ENCODE measurements at regions not wholly inside any gene's neighbourhood (a gene's known extent, or its start where the extent isn't known, plus 50 kb on each side); places are given as distances from the start of the nearest gene placed in this dataset.

DNA sequence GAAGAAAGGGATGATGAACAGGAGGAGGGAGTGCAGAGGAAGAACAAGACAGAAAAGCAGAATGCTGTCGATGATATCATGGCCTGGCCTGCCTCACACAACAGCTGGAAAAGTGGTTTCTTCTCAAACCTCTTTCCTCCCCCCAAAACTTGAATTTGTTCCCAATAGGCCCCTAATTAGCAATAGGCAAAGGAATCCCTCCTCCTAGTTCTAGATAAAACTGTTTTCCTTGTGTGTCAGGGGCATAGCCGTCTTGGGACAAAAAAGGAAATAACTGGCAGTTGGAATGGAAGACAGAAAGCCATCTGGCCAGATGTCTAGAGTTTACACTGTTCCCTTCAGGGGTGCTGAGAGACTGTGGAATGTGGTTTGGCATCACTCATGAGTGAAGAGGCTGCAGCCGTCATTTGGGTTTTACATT, 177.8 kb upstream of the C1QTNF7 start:
- Histone ChIP-seq H3K27me3 (replicated peaks; ENCODE audit: control insufficient read depth, insufficient read depth, low read length) (no peaks in the 10 kb centered on the region), H3K36me3 (ENCODE audit: control insufficient read depth, insufficient read depth, low read length) (no peaks in the 10 kb centered on the region), H3K4me3 (replicated peaks; ENCODE audit: low read depth, low read length) (no peak overlapping the region)
- TF ChIP-seq, protein P1, sequence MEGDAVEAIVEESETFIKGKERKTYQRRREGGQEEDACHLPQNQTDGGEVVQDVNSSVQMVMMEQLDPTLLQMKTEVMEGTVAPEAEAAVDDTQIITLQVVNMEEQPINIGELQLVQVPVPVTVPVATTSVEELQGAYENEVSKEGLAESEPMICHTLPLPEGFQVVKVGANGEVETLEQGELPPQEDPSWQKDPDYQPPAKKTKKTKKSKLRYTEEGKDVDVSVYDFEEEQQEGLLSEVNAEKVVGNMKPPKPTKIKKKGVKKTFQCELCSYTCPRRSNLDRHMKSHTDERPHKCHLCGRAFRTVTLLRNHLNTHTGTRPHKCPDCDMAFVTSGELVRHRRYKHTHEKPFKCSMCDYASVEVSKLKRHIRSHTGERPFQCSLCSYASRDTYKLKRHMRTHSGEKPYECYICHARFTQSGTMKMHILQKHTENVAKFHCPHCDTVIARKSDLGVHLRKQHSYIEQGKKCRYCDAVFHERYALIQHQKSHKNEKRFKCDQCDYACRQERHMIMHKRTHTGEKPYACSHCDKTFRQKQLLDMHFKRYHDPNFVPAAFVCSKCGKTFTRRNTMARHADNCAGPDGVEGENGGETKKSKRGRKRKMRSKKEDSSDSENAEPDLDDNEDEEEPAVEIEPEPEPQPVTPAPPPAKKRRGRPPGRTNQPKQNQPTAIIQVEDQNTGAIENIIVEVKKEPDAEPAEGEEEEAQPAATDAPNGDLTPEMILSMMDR (IDR thresholded peaks at IDR 0.05; ENCODE audit: insufficient read depth, low read length, poor library complexity, severe bottlenecking): no peak
- no peak for DNase-seq (ENCODE audit: extremely low read depth, insufficient read length)

GRCh38 chr4:15253349-15253748, 174.5 kb upstream of the C1QTNF7 start:
- Histone ChIP-seq H3K36me3 (ENCODE audit: control insufficient read depth, insufficient read depth, low read length) (no peaks in the 10 kb centered on the region), H3K4me3 (replicated peaks; ENCODE audit: low read depth, low read length) (no peak overlapping the region), H3K27me3 (replicated peaks; ENCODE audit: control insufficient read depth, insufficient read depth, low read length) (no peaks in the 10 kb centered on the region)
- no peak for DNase-seq (ENCODE audit: extremely low read depth, insufficient read length)
- TF ChIP-seq, protein P1 (IDR thresholded peaks at IDR 0.05; ENCODE audit: insufficient read depth, low read length, poor library complexity, severe bottlenecking): no peak

GRCh38 chr4:15254236-15254880, 173.5 kb upstream of the C1QTNF7 start:
- TF ChIP-seq, protein P1 (IDR thresholded peaks at IDR 0.05; ENCODE audit: insufficient read depth, low read length, poor library complexity, severe bottlenecking): no peak
- no peaks in the 10 kb centered on the region for H3K27me3 ChIP-seq (replicated peaks; ENCODE audit: control insufficient read depth, insufficient read depth, low read length)
- DNase-seq (ENCODE audit: extremely low read depth, insufficient read length): no peak
- no peak overlapping the region for H3K4me3 ChIP-seq (replicated peaks; ENCODE audit: low read depth, low read length)
- no peaks in the 10 kb centered on the region for H3K36me3 ChIP-seq (ENCODE audit: control insufficient read depth, insufficient read depth, low read length)

GRCh38 chr4:15255537-15255936, 172.3 kb upstream of the C1QTNF7 start:
- Histone ChIP-seq H3K4me3 (replicated peaks; ENCODE audit: low read depth, low read length) (no peak overlapping the region), H3K36me3 (ENCODE audit: control insufficient read depth, insufficient read depth, low read length) (no peaks in the 10 kb centered on the region), H3K27me3 (replicated peaks; ENCODE audit: control insufficient read depth, insufficient read depth, low read length) (no peaks in the 10 kb centered on the region)
- DNase-seq (ENCODE audit: extremely low read depth, insufficient read length): no peak
- TF ChIP-seq, protein P1 (IDR thresholded peaks at IDR 0.05; ENCODE audit: insufficient read depth, low read length, poor library complexity, severe bottlenecking): no peak

DNA sequence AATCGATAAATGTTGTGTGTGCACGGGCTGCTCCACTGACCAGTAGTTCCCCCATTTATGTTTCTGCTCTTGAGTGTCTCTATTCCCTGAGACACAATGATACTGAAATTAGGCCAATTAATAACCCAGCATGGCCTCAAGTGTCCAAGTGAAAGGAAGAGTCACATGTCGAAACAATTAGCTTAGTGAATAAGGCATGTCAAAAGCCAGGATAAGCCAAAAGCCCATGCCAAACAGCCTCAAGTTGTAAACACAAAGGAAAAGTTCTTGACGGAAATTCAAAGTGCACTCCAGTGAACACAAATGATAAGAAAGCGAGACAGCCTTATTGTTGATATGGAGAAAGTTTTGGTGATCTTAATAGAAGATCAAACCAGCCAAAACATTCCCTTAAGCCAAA, 167.1 kb upstream of the C1QTNF7 start:
- no peaks in the 10 kb centered on the region for H3K36me3 ChIP-seq (ENCODE audit: control insufficient read depth, insufficient read depth, low read length)
- no peak overlapping the region for H3K4me3 ChIP-seq (replicated peaks; ENCODE audit: low read depth, low read length)
- TF ChIP-seq, protein P1 (IDR thresholded peaks at IDR 0.05; ENCODE audit: insufficient read depth, low read length, poor library complexity, severe bottlenecking): no peak
- no peaks in the 10 kb centered on the region for H3K27me3 ChIP-seq (replicated peaks; ENCODE audit: control insufficient read depth, insufficient read depth, low read length)
- DNase-seq (ENCODE audit: extremely low read depth, insufficient read length): no peak

- TF ChIP-seq, protein P1 (IDR thresholded peaks at IDR 0.05; ENCODE audit: insufficient read depth, low read length, poor library complexity, severe bottlenecking): no peak
- DNase-seq (ENCODE audit: extremely low read depth, insufficient read length): no peak
- Histone ChIP-seq H3K27me3 (replicated peaks; ENCODE audit: control insufficient read depth, insufficient read depth, low read length) (no peaks in the 10 kb centered on the region), H3K36me3 (ENCODE audit: control insufficient read depth, insufficient read depth, low read length) (no peaks in the 10 kb centered on the region), H3K4me3 (replicated peaks; ENCODE audit: low read depth, low read length) (no peak overlapping the region)
Observed at GRCh38 chr4:15262396-15262795, 165.4 kb upstream of the C1QTNF7 start.
